ENCODE measurements at regions not wholly inside any gene's neighbourhood (a gene's known extent, or its start where the extent isn't known, plus 50 kb on each side); places are given as distances from the start of the nearest gene placed in this dataset.

DNA sequence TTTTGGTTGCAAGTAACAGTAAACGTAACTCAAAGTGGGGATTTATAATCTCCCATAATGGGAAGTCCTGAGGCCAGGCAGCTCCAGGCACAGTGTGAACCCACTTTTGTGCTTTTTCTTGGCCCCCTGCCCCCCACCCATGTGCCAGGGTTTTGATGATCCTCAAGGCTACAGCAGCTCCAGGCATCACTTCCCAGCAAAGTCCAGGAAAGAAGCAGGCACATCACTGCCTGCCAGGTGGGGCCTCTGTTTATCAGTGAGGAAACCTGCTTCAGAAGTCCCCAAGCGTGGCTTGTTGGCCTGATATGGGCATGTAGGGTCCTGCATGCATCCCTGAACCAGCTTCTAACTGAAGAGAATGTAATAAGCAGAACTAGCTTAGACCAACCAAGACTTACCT lies 299.2 kb upstream of the SKOR2 start:
- H3K4me1 ChIP-seq (ENCODE audit: insufficient read depth, low read length): no peaks in the 10 kb centered on the region
- no peaks in the 10 kb centered on the region for H3K9me3 ChIP-seq (ENCODE audit: insufficient read depth, low read length, severe bottlenecking)
- ATAC-seq (ENCODE audit: insufficient read depth, low read depth): no peak
- no peaks in the 10 kb centered on the region for H3K79me2 ChIP-seq (ENCODE audit: insufficient read depth, low read length)
- no peak for TF ChIP-seq EZH2 (IDR thresholded peaks at IDR 0.05; ENCODE audit: borderline replicate concordance, low read depth, low read length, severe bottlenecking)
- TF ChIP-seq, protein P1, sequence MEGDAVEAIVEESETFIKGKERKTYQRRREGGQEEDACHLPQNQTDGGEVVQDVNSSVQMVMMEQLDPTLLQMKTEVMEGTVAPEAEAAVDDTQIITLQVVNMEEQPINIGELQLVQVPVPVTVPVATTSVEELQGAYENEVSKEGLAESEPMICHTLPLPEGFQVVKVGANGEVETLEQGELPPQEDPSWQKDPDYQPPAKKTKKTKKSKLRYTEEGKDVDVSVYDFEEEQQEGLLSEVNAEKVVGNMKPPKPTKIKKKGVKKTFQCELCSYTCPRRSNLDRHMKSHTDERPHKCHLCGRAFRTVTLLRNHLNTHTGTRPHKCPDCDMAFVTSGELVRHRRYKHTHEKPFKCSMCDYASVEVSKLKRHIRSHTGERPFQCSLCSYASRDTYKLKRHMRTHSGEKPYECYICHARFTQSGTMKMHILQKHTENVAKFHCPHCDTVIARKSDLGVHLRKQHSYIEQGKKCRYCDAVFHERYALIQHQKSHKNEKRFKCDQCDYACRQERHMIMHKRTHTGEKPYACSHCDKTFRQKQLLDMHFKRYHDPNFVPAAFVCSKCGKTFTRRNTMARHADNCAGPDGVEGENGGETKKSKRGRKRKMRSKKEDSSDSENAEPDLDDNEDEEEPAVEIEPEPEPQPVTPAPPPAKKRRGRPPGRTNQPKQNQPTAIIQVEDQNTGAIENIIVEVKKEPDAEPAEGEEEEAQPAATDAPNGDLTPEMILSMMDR (IDR thresholded peaks at IDR 0.05; ENCODE audit: borderline replicate concordance, extremely low read depth, low read length, poor library complexity, severe bottlenecking): no peak
- DNase-seq: no peak
- H3K27me3 ChIP-seq (ENCODE audit: insufficient read depth, low read length, poor library complexity): peaks cover 34% of the 10 kb centered on the region
- no peak overlapping the region for H3K4me3 ChIP-seq (ENCODE audit: low read depth in 1 of 2, low read length in 2 of 2)
- no peak overlapping the region for H3K9ac ChIP-seq (ENCODE audit: low read depth, low read length)
- no peak overlapping the region for H3K27ac ChIP-seq (ENCODE audit: low read length)
- H4K20me1 ChIP-seq (ENCODE audit: insufficient read depth, low read length): no peaks in the 10 kb centered on the region; the same call in 1 of the 2 replicates
- no peak overlapping the region for H3K4me2 ChIP-seq (ENCODE audit: insufficient read depth, low read length)
- H3K36me3 ChIP-seq (ENCODE audit: insufficient read depth, low read length): no peaks in the 10 kb centered on the region
- no peak overlapping the region for H2AFZ ChIP-seq (ENCODE audit: low read depth, low read length)

DNA sequence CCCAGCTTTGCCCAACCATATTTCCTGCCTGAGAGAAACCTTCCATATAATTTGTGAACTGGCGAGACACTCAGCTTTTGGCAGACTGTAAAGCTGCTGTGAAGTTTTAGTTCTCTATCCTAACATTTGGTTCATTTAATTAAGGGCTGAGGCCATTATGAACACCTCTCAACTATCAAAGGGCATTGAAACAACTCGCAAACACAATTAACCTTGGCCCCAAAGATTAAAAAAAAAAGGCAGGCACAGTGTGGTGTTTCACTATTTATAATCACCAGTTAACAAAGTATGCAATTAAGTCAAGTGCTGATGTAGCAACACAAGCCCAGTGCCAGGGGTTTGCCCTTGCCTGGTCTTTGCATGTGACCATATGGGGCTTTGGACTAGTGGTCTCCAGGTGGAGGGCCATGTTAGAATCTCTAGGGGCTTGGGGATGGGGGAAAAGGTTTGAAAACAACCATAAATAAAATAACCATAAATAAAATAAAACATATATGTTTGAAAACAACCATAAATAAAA lies 297.6 kb upstream of the SKOR2 start:
- H2AFZ ChIP-seq (ENCODE audit: low read depth, low read length): no peak overlapping the region
- no peaks in the 10 kb centered on the region; the same call in 1 of the 2 replicates for H4K20me1 ChIP-seq (ENCODE audit: insufficient read depth, low read length)
- ATAC-seq (ENCODE audit: insufficient read depth, low read depth): no peak
- no peak overlapping the region for H3K27ac ChIP-seq (ENCODE audit: low read length)
- peaks cover 36% of the 10 kb centered on the region for H3K27me3 ChIP-seq (ENCODE audit: insufficient read depth, low read length, poor library complexity)
- H3K9me3 ChIP-seq (ENCODE audit: insufficient read depth, low read length, severe bottlenecking): no peaks in the 10 kb centered on the region
- H3K36me3 ChIP-seq (ENCODE audit: insufficient read depth, low read length): no peaks in the 10 kb centered on the region
- no peak overlapping the region for H3K4me2 ChIP-seq (ENCODE audit: insufficient read depth, low read length)
- no peak overlapping the region for H3K9ac ChIP-seq (ENCODE audit: low read depth, low read length)
- H3K4me3 ChIP-seq (ENCODE audit: low read depth in 1 of 2, low read length in 2 of 2): no peak overlapping the region
- H3K79me2 ChIP-seq (ENCODE audit: insufficient read depth, low read length): no peaks in the 10 kb centered on the region
- no peak for DNase-seq
- H3K4me1 ChIP-seq (ENCODE audit: insufficient read depth, low read length): no peaks in the 10 kb centered on the region
- TF ChIP-seq EZH2 (IDR thresholded peaks at IDR 0.05; ENCODE audit: borderline replicate concordance, low read depth, low read length, severe bottlenecking): no peak
- TF ChIP-seq, protein P1 (IDR thresholded peaks at IDR 0.05; ENCODE audit: borderline replicate concordance, extremely low read depth, low read length, poor library complexity, severe bottlenecking): no peak

DNA sequence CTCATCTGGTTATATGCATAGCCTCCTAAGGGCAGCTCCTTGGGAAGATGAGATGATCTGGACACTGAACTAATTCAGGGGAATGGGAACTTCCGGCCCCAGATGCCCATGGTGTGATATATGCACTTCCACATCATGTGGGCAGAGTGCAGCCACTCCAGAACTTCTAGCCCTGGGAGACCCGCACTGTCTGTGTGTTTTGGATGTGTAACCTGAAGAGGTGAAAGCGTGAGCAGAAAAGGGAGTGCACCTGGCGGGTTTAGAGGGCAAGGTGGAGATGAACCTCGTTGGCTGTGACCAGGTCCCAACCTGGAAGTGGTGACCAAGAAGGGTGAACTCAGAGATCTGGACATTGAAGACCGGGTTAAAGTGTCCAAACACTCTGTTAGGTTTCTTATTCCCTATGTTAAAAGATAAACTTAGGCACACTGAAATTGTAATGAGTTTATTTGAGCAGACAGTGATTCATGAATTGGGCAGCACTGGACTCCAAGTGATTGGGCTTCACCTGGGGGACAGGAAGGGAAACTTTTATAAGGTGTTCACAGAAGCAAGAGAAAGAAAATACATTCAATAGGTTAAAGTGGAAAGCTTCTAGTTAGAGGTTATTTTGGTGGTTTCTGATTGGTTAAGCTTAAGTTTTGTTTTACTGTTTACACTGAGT lies 296.2 kb upstream of the SKOR2 start:
- TF ChIP-seq, protein P1 (IDR thresholded peaks at IDR 0.05; ENCODE audit: borderline replicate concordance, extremely low read depth, low read length, poor library complexity, severe bottlenecking): no peak
- TF ChIP-seq EZH2 (IDR thresholded peaks at IDR 0.05; ENCODE audit: borderline replicate concordance, low read depth, low read length, severe bottlenecking): no peak
- H3K27ac ChIP-seq (ENCODE audit: low read length): no peak overlapping the region
- no peak overlapping the region for H3K9ac ChIP-seq (ENCODE audit: low read depth, low read length)
- peaks cover 35% of the 10 kb centered on the region for H3K27me3 ChIP-seq (ENCODE audit: insufficient read depth, low read length, poor library complexity)
- no peak for DNase-seq
- ATAC-seq (ENCODE audit: insufficient read depth, low read depth): no peak
- no peaks in the 10 kb centered on the region for H3K4me1 ChIP-seq (ENCODE audit: insufficient read depth, low read length)
- H3K4me3 ChIP-seq (ENCODE audit: low read depth in 1 of 2, low read length in 2 of 2): no peak overlapping the region
- H3K9me3 ChIP-seq (ENCODE audit: insufficient read depth, low read length, severe bottlenecking): no peaks in the 10 kb centered on the region
- no peak overlapping the region for H3K4me2 ChIP-seq (ENCODE audit: insufficient read depth, low read length)
- H3K79me2 ChIP-seq (ENCODE audit: insufficient read depth, low read length): no peaks in the 10 kb centered on the region
- H2AFZ ChIP-seq (ENCODE audit: low read depth, low read length): no peak overlapping the region
- H3K36me3 ChIP-seq (ENCODE audit: insufficient read depth, low read length): no peaks in the 10 kb centered on the region
- no peaks in the 10 kb centered on the region; the same call in 1 of the 2 replicates for H4K20me1 ChIP-seq (ENCODE audit: insufficient read depth, low read length)

Measured in DND-41 (cell line).